IPS-15b (cell line): ENCODE measurements at regions not wholly inside any gene's neighbourhood (a gene's known extent, or its start where the extent isn't known, plus 50 kb on each side); places are given as distances from the start of the nearest gene placed in this dataset.

Source experiments
- H3K27me3 ChIP-seq: one replicate; pipeline ENCODE4 v1.6.1; 2013; ENCODE audit warnings: low read length; ENCODE audit not compliant: control insufficient read depth, insufficient read depth
- H3K36me3 ChIP-seq: one replicate; pipeline ENCODE4 v1.6.1; 2013; ENCODE audit warnings: low read length; ENCODE audit not compliant: control insufficient read depth, insufficient read depth
- H3K4me1 ChIP-seq: one replicate; pipeline ENCODE4 v1.6.1; 2013; ENCODE audit warnings: mild to moderate bottlenecking, low read length; ENCODE audit not compliant: control insufficient read depth, insufficient read depth
- H3K4me3 ChIP-seq: one replicate; pipeline ENCODE4 v1.5.1; 2013; ENCODE audit warnings: low read depth, low read length
- H3K9ac ChIP-seq: one replicate; pipeline ENCODE4 v1.6.1; 2013; ENCODE audit warnings: low read depth, mild to moderate bottlenecking, low read length
- H3K9me3 ChIP-seq: one replicate; pipeline ENCODE4 v1.6.1; 2013; ENCODE audit warnings: mild to moderate bottlenecking, low read length; ENCODE audit not compliant: control insufficient read depth, insufficient read depth

GRCh38 chr14:86652526-86652925 lies 1122.6 kb downstream of the FLRT2 start:
- no peaks in the 10 kb centered on the region for H3K9me3 ChIP-seq
- H3K9ac ChIP-seq, result no peak overlapping the region
- no peak overlapping the region for H3K4me3 ChIP-seq
- H3K4me1 ChIP-seq, result peaks cover 3% of the 10 kb centered on the region
- no peaks in the 10 kb centered on the region for H3K36me3 ChIP-seq
- no peaks in the 10 kb centered on the region for H3K27me3 ChIP-seq

DNA sequence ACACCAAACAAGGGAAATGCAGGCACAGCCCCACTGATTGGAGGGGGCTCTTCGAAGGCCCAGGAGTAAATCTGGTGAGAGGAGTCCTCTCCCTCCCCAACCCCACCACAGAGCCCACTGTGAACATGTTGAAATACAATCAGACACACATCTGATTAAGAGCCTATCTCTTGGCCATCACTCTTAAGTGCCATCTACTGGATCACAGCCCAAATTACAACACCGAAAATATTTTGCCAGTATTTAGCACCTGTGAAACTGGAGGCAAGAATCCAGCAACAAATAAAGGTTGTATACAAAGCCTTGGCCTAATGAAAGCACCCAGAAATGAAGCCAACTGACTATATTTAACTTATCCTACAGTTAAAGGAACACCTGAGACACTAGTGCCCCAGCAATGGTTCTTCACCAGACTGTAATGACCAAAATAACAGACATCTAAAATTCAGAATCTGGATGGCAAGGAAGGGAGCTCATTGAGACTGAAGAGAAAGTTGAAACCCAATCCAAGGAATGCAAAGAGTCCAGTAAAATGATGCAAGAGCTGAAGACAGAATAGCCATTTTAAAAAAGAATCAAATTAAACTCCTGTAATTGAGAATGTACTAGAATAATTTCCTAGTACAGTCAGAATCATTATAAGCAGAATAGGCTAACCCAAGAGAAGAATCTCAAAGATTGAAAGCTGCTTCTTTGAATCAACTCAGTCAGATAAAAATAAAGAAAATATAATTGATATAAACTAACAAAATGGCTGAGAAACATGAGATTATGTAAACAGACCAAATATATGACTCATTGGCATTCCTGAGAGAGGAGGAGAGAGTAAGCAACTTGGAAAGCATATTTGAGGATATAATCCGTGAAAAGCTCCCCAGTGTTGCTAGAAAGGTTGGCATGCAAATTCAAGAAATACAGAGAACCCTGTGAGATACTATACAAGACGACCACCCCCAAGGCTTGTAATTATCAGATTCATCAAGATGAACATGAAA lies 1117.0 kb downstream of the FLRT2 start:
- no peak overlapping the region for H3K4me3 ChIP-seq

GRCh38 chr14:86646125-86646524 lies 1116.2 kb downstream of the FLRT2 start:
- Histone ChIP-seq H3K9ac (no peak overlapping the region), H3K4me3 (no peak overlapping the region), H3K4me1 (no peaks in the 10 kb centered on the region), H3K9me3 (peaks cover 3% of the 10 kb centered on the region), H3K27me3 (no peaks in the 10 kb centered on the region), H3K36me3 (no peaks in the 10 kb centered on the region)

More for the DNA sequence above, 1117.0 kb downstream of the FLRT2 start:
- Histone ChIP-seq H3K9ac (no peak overlapping the region), H3K4me1 (no peaks in the 10 kb centered on the region), H3K27me3 (no peaks in the 10 kb centered on the region), H3K9me3 (peaks cover 3% of the 10 kb centered on the region), H3K36me3 (no peaks in the 10 kb centered on the region)

DNA sequence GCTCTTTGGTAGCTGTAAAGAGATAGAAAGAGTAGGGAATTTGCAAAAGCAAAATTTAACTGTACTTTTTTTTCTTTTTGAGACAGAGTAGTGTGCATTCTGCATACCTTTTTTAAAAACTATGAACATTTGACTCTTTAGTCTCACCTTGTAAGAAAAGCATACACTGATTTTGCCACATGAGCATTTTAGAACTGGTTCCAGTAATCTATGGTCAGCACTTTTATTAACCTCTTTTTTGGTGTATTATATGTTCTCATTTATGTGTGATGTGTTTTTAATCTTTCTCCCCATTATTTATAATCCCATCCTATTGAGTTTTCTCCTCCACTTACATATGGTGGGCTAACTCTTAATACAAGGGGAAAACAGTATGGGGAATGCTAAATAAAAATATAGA lies 1111.4 kb downstream of the FLRT2 start:
- Histone ChIP-seq H3K9ac (no peak overlapping the region), H3K27me3 (no peaks in the 10 kb centered on the region), H3K36me3 (no peaks in the 10 kb centered on the region), H3K4me1 (no peaks in the 10 kb centered on the region), H3K4me3 (no peak overlapping the region), H3K9me3 (peaks cover under 1% of the 10 kb centered on the region)

- H3K27me3 ChIP-seq, result no peaks in the 10 kb centered on the region
- H3K4me1 ChIP-seq, result no peaks in the 10 kb centered on the region
Measured at GRCh38 chr14:86640288-86640687, 1110.3 kb downstream of the FLRT2 start.

GRCh38 chr14:86639666-86640065 lies 1109.7 kb downstream of the FLRT2 start:
- H3K27me3 ChIP-seq, result no peaks in the 10 kb centered on the region
- no peak overlapping the region for H3K4me3 ChIP-seq
- no peaks in the 10 kb centered on the region for H3K9me3 ChIP-seq
- no peak overlapping the region for H3K9ac ChIP-seq
- H3K36me3 ChIP-seq, result no peaks in the 10 kb centered on the region
- H3K4me1 ChIP-seq, result no peaks in the 10 kb centered on the region

More at GRCh38 chr14:86640288-86640687, 1110.3 kb downstream of the FLRT2 start:
- no peaks in the 10 kb centered on the region for H3K9me3 ChIP-seq
- no peak overlapping the region for H3K4me3 ChIP-seq
- no peaks in the 10 kb centered on the region for H3K36me3 ChIP-seq
- no peak overlapping the region for H3K9ac ChIP-seq

DNA sequence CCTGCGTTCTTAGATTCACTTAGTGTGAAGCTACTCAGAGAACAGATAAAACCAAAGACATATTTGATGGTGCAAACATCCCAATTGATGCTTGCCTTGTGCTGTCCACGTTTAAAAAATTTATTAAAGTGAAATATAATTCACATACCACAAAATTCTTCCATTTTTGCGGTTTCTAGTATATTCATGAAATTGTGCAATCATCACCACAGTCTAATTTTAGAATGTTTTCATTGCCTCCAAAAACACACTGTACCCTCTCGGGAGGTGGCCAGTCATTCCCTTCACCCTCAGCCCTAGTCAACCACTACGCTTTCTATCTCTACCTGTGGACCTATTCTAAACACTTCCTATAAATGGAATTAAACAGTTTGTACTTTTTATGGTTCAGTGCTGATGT lies 1109.2 kb downstream of the FLRT2 start:
- no peaks in the 10 kb centered on the region for H3K4me1 ChIP-seq
- no peaks in the 10 kb centered on the region for H3K27me3 ChIP-seq
- H3K9ac ChIP-seq, result no peak overlapping the region
- H3K36me3 ChIP-seq, result no peaks in the 10 kb centered on the region
- H3K9me3 ChIP-seq, result no peaks in the 10 kb centered on the region
- H3K4me3 ChIP-seq, result no peak overlapping the region

- H3K9me3 ChIP-seq, result no peaks in the 10 kb centered on the region
- no peaks in the 10 kb centered on the region for H3K27me3 ChIP-seq
- no peak overlapping the region for H3K4me3 ChIP-seq
- H3K9ac ChIP-seq, result no peak overlapping the region
- no peaks in the 10 kb centered on the region for H3K36me3 ChIP-seq
- no peaks in the 10 kb centered on the region for H3K4me1 ChIP-seq
Measured at GRCh38 chr14:86627080-86627479, 1097.1 kb downstream of the FLRT2 start.

DNA sequence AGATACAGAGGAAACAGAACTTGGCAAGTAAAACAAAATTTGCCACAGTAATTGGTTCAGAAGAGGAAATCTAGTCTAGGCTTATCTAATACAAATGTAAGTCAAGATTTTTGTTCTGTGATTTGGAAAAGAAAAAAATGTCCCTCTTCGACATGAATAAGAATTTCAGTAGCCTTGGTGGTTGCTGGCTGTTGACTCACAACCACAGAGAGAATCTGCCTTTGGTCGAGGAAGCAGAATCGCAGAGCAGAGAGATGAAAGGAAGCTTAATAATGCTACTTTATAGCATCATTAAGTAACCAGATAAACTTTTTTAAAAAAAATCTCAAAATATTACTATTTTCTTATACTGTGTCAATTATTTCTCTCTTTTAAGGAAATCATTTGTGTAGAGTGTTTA lies 1096.6 kb downstream of the FLRT2 start:
- Histone ChIP-seq H3K9me3 (no peaks in the 10 kb centered on the region), H3K36me3 (no peaks in the 10 kb centered on the region)

DNA sequence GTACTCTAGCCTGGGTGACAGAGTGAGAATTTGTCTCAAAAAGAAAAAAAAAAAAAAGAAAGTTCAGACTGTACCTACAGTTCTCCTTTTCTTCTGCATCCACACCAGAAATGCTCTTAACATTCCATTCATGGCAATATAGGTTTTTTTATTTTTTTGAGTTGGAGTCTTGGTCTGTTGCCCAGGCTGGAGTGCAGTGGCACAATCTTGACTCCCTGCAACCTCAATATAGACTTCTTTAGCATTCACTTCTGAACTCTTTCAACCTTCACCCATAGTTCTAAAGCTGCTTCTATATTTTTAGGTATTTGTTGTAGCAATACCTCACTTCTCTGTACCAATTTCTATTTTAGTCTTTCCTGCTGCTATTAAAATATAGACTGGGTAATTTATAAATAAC lies 1095.7 kb downstream of the FLRT2 start:
- no peaks in the 10 kb centered on the region for H3K27me3 ChIP-seq
- H3K4me3 ChIP-seq, result no peak overlapping the region
- H3K36me3 ChIP-seq, result no peaks in the 10 kb centered on the region
- H3K9ac ChIP-seq, result no peak overlapping the region
- H3K4me1 ChIP-seq, result no peaks in the 10 kb centered on the region
- H3K9me3 ChIP-seq, result no peaks in the 10 kb centered on the region

More for the DNA sequence above, 1096.6 kb downstream of the FLRT2 start:
- no peaks in the 10 kb centered on the region for H3K4me1 ChIP-seq
- no peaks in the 10 kb centered on the region for H3K27me3 ChIP-seq
- H3K4me3 ChIP-seq, result no peak overlapping the region
- no peak overlapping the region for H3K9ac ChIP-seq

GRCh38 chr14:86619726-86620125 lies 1089.8 kb downstream of the FLRT2 start:
- no peaks in the 10 kb centered on the region for H3K36me3 ChIP-seq
- no peaks in the 10 kb centered on the region for H3K9me3 ChIP-seq
- H3K9ac ChIP-seq, result no peak overlapping the region
- no peak overlapping the region for H3K4me3 ChIP-seq
- H3K4me1 ChIP-seq, result no peaks in the 10 kb centered on the region
- H3K27me3 ChIP-seq, result no peaks in the 10 kb centered on the region

- no peak overlapping the region for H3K4me3 ChIP-seq
- no peak overlapping the region for H3K9ac ChIP-seq
- H3K36me3 ChIP-seq, result no peaks in the 10 kb centered on the region
- H3K4me1 ChIP-seq, result no peaks in the 10 kb centered on the region
- H3K27me3 ChIP-seq, result no peaks in the 10 kb centered on the region
- no peaks in the 10 kb centered on the region for H3K9me3 ChIP-seq
Measured at GRCh38 chr14:86613786-86614185, 1083.8 kb downstream of the FLRT2 start.
